ENCODE measurements at regions not wholly inside any gene's neighbourhood (a gene's known extent, or its start where the extent isn't known, plus 50 kb on each side); places are given as distances from the start of the nearest gene placed in this dataset.

- H3K4me3 ChIP-seq (ENCODE audit: low read length): no peak overlapping the region
- no peak for DNase-seq (ENCODE audit: low read depth, low spot score)
Measured at GRCh38 chr6:134691180-134691579, 258.7 kb downstream of the ALDH8A1 start.

DNA sequence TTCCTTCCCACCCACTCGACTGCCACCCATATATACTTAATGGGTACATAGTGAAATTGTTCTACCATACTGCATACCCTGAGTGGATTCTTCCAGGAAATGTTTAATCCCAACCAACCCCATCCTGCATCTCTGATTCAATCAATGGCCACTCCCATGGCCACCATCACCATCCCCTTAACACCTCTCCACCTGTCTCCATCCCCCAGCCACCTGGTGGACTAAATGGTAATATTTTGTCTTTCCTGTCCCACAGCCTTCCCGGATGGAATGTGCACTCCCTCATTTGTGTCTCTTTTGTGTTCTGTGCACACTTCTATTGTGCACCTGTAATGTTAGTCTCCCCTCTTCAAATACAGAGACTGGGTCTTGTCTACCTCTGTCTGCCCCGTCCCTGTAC lies 259.9 kb downstream of the ALDH8A1 start:
- no peak overlapping the region for H3K4me3 ChIP-seq (ENCODE audit: low read length)
- no peak for DNase-seq (ENCODE audit: low read depth, low spot score)

- DNase-seq (ENCODE audit: low read depth, low spot score): no peak
- no peak overlapping the region for H3K4me3 ChIP-seq (ENCODE audit: low read length)
Measured at GRCh38 chr6:134689641-134690040, 260.3 kb downstream of the ALDH8A1 start.

GRCh38 chr6:134689177-134689576 lies 260.7 kb downstream of the ALDH8A1 start:
- DNase-seq (ENCODE audit: low read depth, low spot score): no peak
- no peak overlapping the region for H3K4me3 ChIP-seq (ENCODE audit: low read length)

DNA sequence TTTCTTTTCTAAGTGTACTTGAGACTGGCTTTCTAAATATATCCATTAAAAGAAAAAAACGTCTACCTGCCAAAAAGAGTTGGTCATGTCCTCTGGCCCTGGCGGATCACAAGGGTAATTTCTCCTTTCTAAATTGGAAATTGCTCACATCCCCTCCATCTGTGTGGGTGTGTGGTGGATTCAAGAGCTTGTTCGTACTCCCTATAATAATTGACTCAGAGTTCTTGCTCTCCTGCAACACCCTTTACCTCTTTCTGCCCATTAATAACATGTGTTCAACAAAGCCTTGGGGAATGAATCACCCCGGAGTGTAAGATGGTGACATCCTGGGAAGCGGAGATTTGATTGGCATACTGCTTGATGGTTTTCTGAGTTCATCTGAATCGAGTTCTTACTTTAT lies 263.8 kb downstream of the ALDH8A1 start:
- DNase-seq (ENCODE audit: low read depth, low spot score): no peak
- no peak overlapping the region for H3K4me3 ChIP-seq (ENCODE audit: low read length)

GRCh38 chr6:134684423-134684795 lies 265.5 kb downstream of the ALDH8A1 start:
- no peak overlapping the region for H3K4me3 ChIP-seq (ENCODE audit: low read length)
- no peak for DNase-seq (ENCODE audit: low read depth, low spot score)

DNA sequence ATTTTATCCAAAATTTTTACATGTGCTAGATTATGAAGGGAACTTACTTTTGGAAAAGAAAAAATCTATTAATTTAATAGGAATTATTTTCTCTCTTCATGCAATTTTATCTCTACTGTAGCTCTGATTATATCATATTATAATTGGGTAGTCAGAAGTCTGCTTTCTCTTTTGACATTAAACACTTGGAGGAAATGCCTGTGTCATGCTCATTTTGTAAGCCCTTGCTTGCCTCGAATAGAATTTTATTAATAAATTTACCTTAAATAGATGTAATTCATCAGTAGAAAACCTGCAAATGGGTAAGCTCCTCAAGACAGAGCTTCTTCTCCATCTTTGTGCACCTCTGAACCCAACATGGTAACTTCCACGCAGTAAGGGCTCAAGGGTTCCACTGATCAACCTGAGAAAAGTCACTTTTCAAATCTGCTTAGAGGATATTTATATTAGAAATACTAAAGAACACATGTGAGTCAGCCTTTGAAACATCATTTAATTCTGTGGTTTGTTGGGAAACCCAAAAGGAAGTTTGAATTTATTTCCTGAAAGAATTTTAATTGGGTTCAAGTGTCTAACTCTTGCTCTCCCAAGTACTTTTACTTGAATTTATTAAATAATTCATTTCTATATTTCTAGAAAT lies 266.0 kb downstream of the ALDH8A1 start:
- H3K4me3 ChIP-seq (ENCODE audit: low read length): no peak overlapping the region
- DNase-seq (ENCODE audit: low read depth, low spot score): no peak

- DNase-seq (ENCODE audit: low read depth, low spot score): no peak
- H3K4me3 ChIP-seq (ENCODE audit: low read length): no peak overlapping the region
Measured at GRCh38 chr6:134680433-134680832, 269.5 kb downstream of the ALDH8A1 start.

DNA sequence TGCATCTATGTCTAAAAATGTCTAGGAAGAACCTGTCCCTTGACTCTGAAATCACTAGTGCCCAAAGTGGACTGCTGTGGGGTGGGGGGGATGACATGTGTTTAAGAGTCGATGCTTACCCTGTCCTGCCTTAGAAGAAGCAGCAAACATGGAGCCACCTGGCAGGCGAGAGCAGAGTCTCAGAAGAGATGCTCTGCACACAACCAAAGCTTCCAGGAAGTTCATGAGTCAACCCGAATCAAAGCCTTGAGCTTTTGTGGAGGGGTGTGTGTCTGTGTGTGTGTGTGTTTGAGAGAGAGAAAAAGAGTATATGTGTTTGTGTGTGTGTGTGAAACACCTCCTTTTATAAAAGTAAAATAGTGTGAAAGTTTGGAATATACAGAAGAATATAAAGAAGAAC lies 269.9 kb downstream of the ALDH8A1 start:
- no peak for DNase-seq (ENCODE audit: low read depth, low spot score)
- no peak overlapping the region for H3K4me3 ChIP-seq (ENCODE audit: low read length)

DNA sequence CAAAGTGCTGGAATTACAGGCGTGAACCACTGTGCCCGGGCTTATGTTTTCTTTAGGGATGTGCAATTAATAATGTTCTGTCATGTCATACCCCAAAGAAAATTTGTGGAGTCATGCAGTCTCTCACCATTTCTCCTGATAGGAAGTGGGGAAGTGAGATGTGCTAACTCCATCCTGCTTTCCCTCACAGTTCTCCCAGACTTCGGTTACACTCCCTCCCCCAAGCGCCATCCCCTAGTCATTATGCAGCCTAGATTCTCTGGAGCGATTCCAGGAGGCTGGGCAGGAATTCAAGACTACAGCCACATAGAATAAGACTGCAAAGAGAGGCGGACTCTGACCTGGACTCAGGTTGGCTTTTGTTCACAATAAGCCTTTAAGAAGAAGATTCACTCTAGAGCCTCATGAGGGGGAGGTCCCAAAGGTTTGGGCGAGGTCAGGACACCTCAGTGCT lies 271.4 kb downstream of the ALDH8A1 start:
- no peak for DNase-seq (ENCODE audit: low read depth, low spot score)
- no peak overlapping the region for H3K4me3 ChIP-seq (ENCODE audit: low read length)

DNA sequence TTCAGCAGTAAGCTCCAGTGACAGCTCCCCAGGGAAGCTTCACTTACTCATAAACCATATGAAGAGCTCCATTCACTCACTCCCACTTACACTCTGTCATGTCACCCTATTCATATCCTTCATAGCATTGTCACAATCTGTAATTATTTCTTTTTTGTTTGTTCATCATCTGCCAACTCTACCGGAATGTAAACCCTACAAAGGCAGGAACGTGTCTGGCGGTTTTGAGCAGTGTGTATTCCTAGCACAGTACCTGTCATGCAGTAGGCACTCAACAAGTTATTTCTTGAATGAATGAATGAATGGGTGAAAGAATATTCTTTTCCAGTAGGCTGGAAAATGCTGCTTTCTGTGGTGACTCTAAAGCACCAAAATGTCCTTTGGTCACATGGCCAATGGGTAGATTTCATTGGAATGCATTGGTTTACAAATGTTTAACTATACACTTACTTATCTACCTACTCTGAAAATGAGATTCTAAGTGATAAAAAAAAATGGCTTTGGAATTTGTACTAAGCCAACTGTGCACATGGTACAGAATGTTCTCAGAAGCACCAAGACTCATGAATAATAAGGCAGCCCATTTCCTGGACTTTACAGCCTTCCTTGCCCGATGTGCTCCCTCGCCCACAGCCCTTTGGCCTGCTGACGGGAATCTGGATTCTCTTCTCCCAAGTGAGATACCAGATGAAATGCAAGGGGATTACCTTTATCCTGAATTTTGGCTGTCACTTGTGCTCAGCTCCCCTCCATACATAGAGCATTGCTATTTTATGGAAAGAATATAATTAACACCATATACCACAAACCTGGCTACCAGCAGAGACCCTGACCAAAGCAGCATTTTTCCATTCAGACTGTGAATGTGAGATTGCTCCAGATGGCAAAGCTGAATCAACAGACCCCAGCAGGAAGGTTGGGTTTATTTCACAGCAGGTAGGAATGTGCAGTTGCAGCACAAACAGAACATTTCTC lies 273.3 kb downstream of the ALDH8A1 start:
- DNase-seq (ENCODE audit: low read depth, low spot score): no peak

DNA sequence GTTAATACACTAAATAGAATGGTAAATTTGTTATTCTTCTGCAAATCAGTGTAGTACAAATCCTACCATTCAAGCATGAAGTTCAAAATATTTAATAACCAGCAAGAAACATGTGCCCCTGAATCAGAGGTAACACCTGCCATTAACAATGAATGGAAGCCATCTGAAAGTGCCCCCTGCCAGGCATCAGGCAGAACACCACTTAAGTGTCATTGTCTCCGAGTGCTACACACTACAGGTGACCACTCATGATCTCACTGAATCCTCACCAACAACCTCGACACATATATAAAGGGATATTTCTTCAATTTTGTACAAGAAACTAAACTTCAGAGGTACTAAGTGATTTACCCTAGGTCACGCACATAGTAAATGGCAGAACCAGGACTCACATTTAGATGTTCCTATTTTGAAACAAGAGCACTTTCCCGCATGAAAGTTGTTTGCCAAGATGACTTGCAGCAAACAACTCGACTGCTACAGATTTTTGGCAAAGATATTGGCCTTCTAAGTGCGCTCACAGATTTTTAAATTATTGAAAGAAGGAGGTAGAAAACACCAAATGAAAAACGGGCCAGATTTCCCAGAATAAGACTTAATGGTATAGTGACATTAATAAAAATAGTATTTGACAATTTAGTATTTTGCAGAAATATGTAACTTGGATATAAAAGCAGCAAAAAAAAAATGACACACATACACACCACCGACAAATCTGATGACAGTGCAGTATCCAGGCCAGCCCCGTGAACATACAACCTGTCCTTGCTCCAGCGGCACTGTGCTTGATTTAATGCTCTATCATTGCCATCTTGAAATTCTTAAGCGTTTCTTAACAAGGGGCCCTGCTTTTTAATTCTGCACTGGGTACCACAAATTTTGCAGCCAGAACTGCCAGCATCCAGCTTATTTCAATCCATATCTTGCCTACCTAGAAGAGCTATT lies 274.5 kb downstream of the ALDH8A1 start:
- no peak overlapping the region for H3K4me3 ChIP-seq (ENCODE audit: low read length)
- DNase-seq (ENCODE audit: low read depth, low spot score): no peak

More for the DNA sequence above, 273.3 kb downstream of the ALDH8A1 start:
- no peak overlapping the region for H3K4me3 ChIP-seq (ENCODE audit: low read length)

DNA sequence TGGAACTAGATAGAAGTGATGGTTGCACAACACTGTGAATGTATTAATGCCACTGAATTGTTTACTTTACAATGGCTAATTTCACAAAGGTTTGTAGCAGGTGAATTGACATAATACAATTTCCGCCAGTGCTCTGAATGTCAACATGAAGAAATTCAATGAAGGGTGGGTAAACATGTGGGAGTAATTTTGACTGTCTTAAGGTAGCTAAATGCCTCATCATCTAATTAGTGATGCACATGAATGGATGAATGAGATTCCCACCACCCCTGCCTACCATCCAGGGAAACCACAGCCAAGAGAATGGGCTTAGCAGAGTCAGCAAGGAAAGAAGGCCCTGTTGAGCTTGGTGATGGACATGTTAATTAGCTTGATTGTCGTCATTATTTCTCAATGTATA lies 275.3 kb downstream of the ALDH8A1 start:
- no peak for DNase-seq (ENCODE audit: low read depth, low spot score)
- no peak overlapping the region for H3K4me3 ChIP-seq (ENCODE audit: low read length)

- H3K4me3 ChIP-seq (ENCODE audit: low read length): no peak overlapping the region
- no peak for DNase-seq (ENCODE audit: low read depth, low spot score)
Measured at GRCh38 chr6:134669485-134669884, 280.4 kb downstream of the ALDH8A1 start.

GRCh38 chr6:134667111-134667510 lies 282.8 kb downstream of the ALDH8A1 start:
- DNase-seq (ENCODE audit: low read depth, low spot score): no peak
- no peak overlapping the region for H3K4me3 ChIP-seq (ENCODE audit: low read length)

DNA sequence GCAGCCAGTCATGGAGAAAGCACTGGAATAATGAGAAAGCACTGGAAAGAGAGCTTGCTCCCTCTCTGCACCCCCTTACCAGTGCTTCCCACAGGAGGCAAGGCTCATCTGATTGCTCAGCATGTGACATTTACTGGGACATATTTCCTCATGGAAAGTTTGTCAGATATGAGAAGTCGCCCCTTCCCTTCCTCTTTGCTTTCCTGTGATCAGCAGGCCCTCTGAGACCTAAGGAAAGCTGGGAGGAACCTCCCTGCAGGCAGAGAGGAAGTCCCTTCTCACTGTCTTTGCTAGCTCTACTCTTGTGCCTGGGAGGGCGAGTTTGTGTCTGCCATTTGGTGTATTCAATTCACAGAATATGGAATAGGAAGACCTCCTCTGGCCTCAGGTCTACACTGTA lies 283.8 kb downstream of the ALDH8A1 start:
- DNase-seq (ENCODE audit: low read depth, low spot score): no peak
- no peak overlapping the region for H3K4me3 ChIP-seq (ENCODE audit: low read length)

- no peak overlapping the region for H3K4me3 ChIP-seq (ENCODE audit: low read length)
- no peak for DNase-seq (ENCODE audit: low read depth, low spot score)
Measured at GRCh38 chr6:134665029-134665723, 284.7 kb downstream of the ALDH8A1 start.

DNA sequence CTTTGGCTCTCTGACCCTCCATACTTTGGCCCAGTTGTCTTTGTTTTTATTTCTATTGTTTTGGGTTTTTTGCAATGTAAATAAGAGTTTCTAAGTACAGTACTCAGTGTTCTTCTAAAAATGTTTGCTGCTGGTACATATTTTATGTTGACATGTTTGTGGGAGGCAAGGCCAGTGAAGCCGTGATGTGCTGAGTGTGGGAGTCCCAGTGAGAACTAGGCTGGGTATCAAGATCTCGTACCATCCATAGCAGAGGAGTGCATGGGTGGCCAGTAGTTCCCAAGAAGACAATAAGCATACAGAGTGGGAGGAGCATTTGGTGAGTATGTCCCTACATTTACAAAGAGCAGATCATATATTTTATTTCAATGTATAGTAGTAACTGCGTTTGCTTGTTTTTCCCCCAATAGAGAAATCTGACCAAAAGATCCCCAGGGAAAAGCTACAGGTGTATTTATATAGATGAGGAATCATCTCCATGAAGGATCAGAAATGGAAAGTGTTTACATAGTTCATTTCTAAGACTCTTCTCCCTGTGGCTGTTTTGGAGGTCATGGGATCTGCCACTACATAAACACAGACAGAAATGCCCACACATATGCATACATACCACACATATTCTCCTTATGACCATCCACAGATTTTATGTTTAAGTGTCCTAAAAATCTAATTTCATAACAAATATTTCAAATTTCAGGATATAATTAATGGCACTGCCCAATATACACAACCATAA lies 285.9 kb downstream of the ALDH8A1 start:
- H3K4me3 ChIP-seq (ENCODE audit: low read length): no peak overlapping the region
- DNase-seq (ENCODE audit: low read depth, low spot score): no peak

Data from Jurkat, Clone E6-1 (cell line).